MM.1S (cell line): ENCODE measurements at regions not wholly inside any gene's neighbourhood (a gene's known extent, or its start where the extent isn't known, plus 50 kb on each side); places are given as distances from the start of the nearest gene placed in this dataset.

Source experiments
- EZH2 ChIP-seq: fragments of 300-600 bp; sonication (generic); optimal IDR thresholded peaks from 2 replicates; pipeline ENCODE3; 2017; ENCODE audit warnings: low read depth, mild to moderate bottlenecking, antibody characterized with exemption, low read length, mixed read lengths
- EZH2phosphoT487 ChIP-seq: fragments of 300-600 bp; sonication (generic); IDR thresholded peaks from 2 replicates; pipeline ENCODE4 v1.6.1; 2018; ENCODE audit warnings: antibody characterized with exemption, low read length
- TF ChIP-seq, protein P1 (sequence below): fragments of 300-600 bp; sonication (generic); IDR thresholded peaks from 2 replicates; pipeline ENCODE4 v1.5.1; 2016; ENCODE audit warnings: antibody characterized with exemption, low read length, mixed read lengths

DNA sequence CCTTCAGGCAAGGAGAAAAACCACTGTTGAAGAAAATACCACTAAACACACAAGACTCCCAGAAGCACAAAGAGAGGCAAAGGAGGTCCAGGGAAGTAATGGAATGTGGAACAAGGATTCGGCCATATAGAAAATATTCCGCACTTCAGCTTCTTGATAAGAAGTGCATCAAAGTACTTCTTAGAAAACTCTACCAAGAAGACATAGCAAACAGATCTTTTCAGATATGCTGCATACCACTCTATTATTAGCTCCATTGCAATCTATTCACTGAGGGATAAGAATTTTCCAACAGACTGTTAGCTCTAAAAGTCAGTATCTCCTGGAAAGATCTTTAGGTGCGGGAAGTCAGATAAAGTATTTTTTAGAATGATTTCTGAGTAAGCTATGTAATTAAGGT is 231.8 kb downstream of the WDR11 start:
- TF ChIP-seq, protein P1, sequence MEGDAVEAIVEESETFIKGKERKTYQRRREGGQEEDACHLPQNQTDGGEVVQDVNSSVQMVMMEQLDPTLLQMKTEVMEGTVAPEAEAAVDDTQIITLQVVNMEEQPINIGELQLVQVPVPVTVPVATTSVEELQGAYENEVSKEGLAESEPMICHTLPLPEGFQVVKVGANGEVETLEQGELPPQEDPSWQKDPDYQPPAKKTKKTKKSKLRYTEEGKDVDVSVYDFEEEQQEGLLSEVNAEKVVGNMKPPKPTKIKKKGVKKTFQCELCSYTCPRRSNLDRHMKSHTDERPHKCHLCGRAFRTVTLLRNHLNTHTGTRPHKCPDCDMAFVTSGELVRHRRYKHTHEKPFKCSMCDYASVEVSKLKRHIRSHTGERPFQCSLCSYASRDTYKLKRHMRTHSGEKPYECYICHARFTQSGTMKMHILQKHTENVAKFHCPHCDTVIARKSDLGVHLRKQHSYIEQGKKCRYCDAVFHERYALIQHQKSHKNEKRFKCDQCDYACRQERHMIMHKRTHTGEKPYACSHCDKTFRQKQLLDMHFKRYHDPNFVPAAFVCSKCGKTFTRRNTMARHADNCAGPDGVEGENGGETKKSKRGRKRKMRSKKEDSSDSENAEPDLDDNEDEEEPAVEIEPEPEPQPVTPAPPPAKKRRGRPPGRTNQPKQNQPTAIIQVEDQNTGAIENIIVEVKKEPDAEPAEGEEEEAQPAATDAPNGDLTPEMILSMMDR: no peak
- TF ChIP-seq EZH2phosphoT487 (no peak), EZH2 (no peak)
